Muscle of leg (tissue), 3 donors: ENCODE measurements at regions not wholly inside any gene's neighbourhood (a gene's known extent, or its start where the extent isn't known, plus 50 kb on each side); places are given as distances from the start of the nearest gene placed in this dataset.
A peak's percentile ranks its signal among the peaks of the same experiment; 100 is the strongest.

Experiments
- DNase-seq: peaks from one replicate; pipeline ENCODE4 v3.0.0; 2013
- H3K27ac ChIP-seq: one replicate; pipeline ENCODE4 v1.5.1; 2013; ENCODE audit warnings: mild to moderate bottlenecking, low read length, control low read depth
- H3K27me3 ChIP-seq: one replicate; pipeline ENCODE4 v1.6.1; 2013; ENCODE audit warnings: low read length; ENCODE audit not compliant: control insufficient read depth, insufficient read depth
- H3K36me3 ChIP-seq: one replicate; pipeline ENCODE4 v1.6.1; 2013; ENCODE audit warnings: low read length; ENCODE audit not compliant: control insufficient read depth, insufficient read depth
- H3K4me1 ChIP-seq: one replicate; pipeline ENCODE4 v1.6.1; 2013; ENCODE audit warnings: low read length; ENCODE audit not compliant: control insufficient read depth, insufficient read depth
- H3K4me3 ChIP-seq: one replicate; pipeline ENCODE4 v1.5.1; 2013; ENCODE audit warnings: low read length, control low read depth
- H3K9me3 ChIP-seq: replicated peaks from 2 replicates; pipeline ENCODE4 v1.6.1; 2013; ENCODE audit warnings: low read depth, low read length; ENCODE audit not compliant: control insufficient read depth
- WGBS: methylation state at CpG from one replicate; pipeline ENCODE4 v1.1.5; 2013; ENCODE audit warnings: missing lambda C conversion rate; ENCODE audit not compliant: insufficient coverage; 5-methylcytosine and 5-hydroxymethylcytosine counted together

- no peaks in the 10 kb centered on the region for H3K36me3 ChIP-seq
- H3K4me3 ChIP-seq, result no peak overlapping the region
- WGBS, result 86% methylated on average over 2 of the region's 3 CpGs
- no peak for DNase-seq
- H3K27ac ChIP-seq, result no peak overlapping the region
- H3K4me1 ChIP-seq, result no peaks in the 10 kb centered on the region
- no peaks in the 10 kb centered on the region for H3K27me3 ChIP-seq
- no peaks in the 10 kb centered on the region for H3K9me3 ChIP-seq
These were observed 1009.1 kb upstream of the IGFBP7 start for GRCh38 chr4:58119298-58119697.

DNA sequence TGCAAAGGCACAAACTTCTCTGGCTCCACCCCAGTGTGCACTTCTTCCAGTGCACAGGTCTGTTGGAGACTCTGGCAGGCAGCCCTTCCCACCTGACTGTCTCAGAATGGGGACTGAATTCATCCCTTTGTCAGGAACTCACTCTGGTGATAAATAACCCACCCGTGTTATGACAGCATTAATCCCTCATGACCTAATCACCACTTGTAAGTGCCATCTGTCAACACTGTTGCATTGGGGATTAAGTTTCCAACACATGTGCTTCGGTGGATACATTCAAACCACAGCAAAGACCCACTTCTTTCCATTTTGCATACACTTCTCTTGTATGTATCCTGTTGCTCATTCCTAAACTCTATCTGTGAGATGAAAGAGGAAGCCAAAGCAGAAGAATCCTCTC is 1002.9 kb upstream of the IGFBP7 start:
- Histone ChIP-seq H3K9me3 (no peaks in the 10 kb centered on the region), H3K27ac (no peak overlapping the region), H3K4me3 (no peak overlapping the region), H3K4me1 (peaks cover 2% of the 10 kb centered on the region), H3K36me3 (no peaks in the 10 kb centered on the region), H3K27me3 (no peaks in the 10 kb centered on the region)
- peak; percentile 29 for DNase-seq
- 90% methylated on average over 1 of the region's 2 CpGs for WGBS

DNA sequence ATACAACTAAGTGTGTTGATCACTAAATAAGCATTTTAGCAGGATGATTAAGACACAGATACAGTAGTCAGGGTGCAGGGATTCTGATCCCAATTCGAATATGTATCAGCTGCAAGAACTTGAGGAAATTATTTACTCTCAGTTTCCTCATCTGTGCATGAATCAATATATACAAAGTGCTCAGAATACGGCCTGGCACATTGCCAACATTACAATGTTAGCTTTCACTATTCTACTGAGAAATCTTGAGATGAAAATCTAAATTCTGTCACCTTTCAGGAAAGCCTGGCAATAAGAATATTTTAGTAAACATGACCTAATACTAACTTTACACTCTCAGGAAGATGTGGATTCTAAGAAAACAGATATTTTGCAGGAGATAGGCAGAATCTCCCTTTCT is 1001.6 kb upstream of the IGFBP7 start:
- WGBS, result 40% methylated on average over 1 of the region's 2 CpGs

GRCh38 chr4:58093352-58093751 is 983.2 kb upstream of the IGFBP7 start:
- 100% methylated on average over 1 of the region's 4 CpGs for WGBS

More for the DNA sequence above, 1001.6 kb upstream of the IGFBP7 start:
- no peaks in the 10 kb centered on the region for H3K9me3 ChIP-seq
- H3K4me1 ChIP-seq, result peaks cover 2% of the 10 kb centered on the region
- H3K27me3 ChIP-seq, result no peaks in the 10 kb centered on the region
- DNase-seq, result no peak
- no peak overlapping the region for H3K4me3 ChIP-seq
- no peaks in the 10 kb centered on the region for H3K36me3 ChIP-seq
- H3K27ac ChIP-seq, result no peak overlapping the region

GRCh38 chr4:58090539-58090938 is 980.4 kb upstream of the IGFBP7 start:
- H3K4me3 ChIP-seq, result no peak overlapping the region
- no peak for DNase-seq
- H3K27me3 ChIP-seq, result no peaks in the 10 kb centered on the region
- H3K27ac ChIP-seq, result no peak overlapping the region
- H3K36me3 ChIP-seq, result no peaks in the 10 kb centered on the region
- no peaks in the 10 kb centered on the region for H3K4me1 ChIP-seq
- H3K9me3 ChIP-seq, result no peaks in the 10 kb centered on the region

More at GRCh38 chr4:58093352-58093751, 983.2 kb upstream of the IGFBP7 start:
- H3K27me3 ChIP-seq, result no peaks in the 10 kb centered on the region
- H3K4me3 ChIP-seq, result no peak overlapping the region
- no peaks in the 10 kb centered on the region for H3K9me3 ChIP-seq
- no peak for DNase-seq
- H3K36me3 ChIP-seq, result no peaks in the 10 kb centered on the region
- no peaks in the 10 kb centered on the region for H3K4me1 ChIP-seq
- H3K27ac ChIP-seq, result no peak overlapping the region

DNA sequence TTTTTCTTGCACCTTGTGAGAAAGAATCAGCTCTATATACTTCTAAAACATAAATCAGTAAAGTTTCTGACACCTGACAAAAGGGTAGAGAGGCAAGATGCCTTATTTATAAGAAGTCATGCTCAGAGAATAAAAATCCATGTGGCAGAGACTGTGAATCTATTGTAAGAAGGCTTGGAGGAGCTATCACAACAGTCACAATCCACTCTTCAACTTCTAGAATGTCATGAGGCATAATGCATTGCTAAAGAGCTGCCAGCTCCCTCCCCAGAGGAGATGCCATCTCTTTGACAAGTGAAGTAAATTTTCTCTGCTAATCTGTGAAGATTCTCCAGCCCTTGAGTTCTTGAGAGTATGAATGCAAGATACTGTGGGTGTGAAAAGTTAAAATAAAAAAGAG is 971.2 kb upstream of the IGFBP7 start:
- no peaks in the 10 kb centered on the region for H3K36me3 ChIP-seq
- no peaks in the 10 kb centered on the region for H3K27me3 ChIP-seq
- DNase-seq, result no peak
- H3K27ac ChIP-seq, result no peak overlapping the region
- H3K9me3 ChIP-seq, result no peaks in the 10 kb centered on the region
- H3K4me1 ChIP-seq, result no peaks in the 10 kb centered on the region
- no peak overlapping the region for H3K4me3 ChIP-seq

DNA sequence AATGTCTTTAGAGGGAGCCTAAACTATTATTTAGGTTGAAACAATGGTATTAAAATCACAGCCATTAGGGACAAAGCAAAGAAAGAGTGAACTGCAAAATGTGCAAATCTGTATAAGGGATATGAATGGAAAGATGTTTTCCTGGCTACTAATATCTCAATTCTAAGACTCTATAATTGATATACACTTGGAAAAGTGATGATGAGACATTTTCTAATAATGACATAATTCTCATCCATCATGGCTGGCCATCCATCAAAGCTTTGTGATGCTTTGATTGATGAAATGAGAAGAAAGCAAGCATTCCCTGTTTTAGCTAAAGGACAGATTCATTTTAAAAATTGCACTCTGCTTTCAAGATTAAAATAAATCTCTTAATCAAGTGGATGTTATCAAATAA is 965.5 kb upstream of the IGFBP7 start:
- Histone ChIP-seq H3K4me3 (no peak overlapping the region), H3K27ac (no peak overlapping the region), H3K9me3 (no peaks in the 10 kb centered on the region), H3K36me3 (no peaks in the 10 kb centered on the region), H3K4me1 (no peaks in the 10 kb centered on the region), H3K27me3 (no peaks in the 10 kb centered on the region)
- no peak for DNase-seq

DNA sequence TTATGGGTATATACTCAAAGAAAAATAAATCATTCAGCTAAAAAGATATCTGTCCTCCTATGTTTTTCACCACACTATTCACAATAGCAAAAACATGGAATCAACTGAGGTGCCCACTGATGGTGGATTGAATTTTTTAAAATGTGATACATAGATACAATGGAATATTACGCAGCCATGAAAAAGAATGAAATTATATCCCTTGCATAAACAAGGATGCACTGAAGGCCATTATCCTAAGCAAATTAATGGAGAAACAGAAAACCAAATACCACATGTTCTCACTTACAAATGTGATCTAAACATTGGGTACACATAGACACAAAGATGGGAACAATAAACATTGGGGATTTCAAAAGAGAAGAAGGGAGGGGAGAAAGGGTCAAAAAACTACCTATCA is 964.2 kb upstream of the IGFBP7 start:
- WGBS, result no CpG with 5 or more reads among the region's 1 CpG
- Histone ChIP-seq H3K36me3 (no peaks in the 10 kb centered on the region), H3K4me1 (no peaks in the 10 kb centered on the region), H3K27me3 (no peaks in the 10 kb centered on the region), H3K4me3 (no peak overlapping the region), H3K9me3 (no peaks in the 10 kb centered on the region), H3K27ac (no peak overlapping the region)
- DNase-seq, result no peak

DNA sequence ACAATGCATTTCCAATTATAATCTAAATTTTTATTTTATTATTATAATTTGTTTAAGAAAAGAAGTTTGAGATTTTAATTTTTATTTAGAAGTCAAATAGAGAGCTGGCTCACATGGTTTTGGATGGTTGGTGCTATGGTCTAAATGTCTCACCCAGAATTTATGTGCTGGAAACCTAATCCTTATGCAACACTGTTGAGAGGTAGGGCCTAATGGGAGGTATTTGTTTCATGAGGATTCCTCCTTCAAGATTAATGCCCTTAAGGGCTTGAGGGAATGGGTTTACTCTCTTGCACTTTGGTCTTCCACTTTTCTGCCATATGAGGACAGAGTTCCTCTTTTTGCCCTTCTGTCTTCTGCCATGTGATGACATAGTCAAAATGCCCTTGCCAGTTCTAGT is 960.5 kb upstream of the IGFBP7 start:
- Histone ChIP-seq H3K4me3 (no peak overlapping the region), H3K9me3 (no peaks in the 10 kb centered on the region), H3K4me1 (no peaks in the 10 kb centered on the region), H3K27ac (no peak overlapping the region), H3K36me3 (no peaks in the 10 kb centered on the region), H3K27me3 (no peaks in the 10 kb centered on the region)
- DNase-seq, result no peak

DNA sequence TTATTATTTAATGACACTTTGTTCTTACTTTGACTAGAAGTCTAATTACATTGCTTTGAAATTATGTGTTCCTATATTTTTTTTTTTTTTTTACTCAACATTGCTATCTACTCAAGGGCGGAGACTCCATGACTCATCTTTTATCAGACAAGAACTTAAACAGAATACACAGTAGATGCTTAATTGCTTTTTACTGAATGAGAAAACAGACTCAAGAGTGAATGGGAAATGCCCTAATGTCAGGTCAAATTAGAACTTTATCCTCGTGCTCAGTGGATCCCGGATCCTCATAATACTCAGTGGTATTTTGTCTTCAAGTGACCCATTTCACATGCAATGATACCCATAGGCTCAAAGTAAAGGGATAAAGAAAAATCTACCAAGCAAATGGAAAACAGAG is 954.5 kb upstream of the IGFBP7 start:
- Histone ChIP-seq H3K27ac (no peak overlapping the region), H3K4me1 (no peaks in the 10 kb centered on the region), H3K4me3 (no peak overlapping the region), H3K9me3 (no peaks in the 10 kb centered on the region), H3K27me3 (no peaks in the 10 kb centered on the region), H3K36me3 (no peaks in the 10 kb centered on the region)
- WGBS, result no CpG with 5 or more reads among the region's 3 CpGs
- no peak for DNase-seq

DNA sequence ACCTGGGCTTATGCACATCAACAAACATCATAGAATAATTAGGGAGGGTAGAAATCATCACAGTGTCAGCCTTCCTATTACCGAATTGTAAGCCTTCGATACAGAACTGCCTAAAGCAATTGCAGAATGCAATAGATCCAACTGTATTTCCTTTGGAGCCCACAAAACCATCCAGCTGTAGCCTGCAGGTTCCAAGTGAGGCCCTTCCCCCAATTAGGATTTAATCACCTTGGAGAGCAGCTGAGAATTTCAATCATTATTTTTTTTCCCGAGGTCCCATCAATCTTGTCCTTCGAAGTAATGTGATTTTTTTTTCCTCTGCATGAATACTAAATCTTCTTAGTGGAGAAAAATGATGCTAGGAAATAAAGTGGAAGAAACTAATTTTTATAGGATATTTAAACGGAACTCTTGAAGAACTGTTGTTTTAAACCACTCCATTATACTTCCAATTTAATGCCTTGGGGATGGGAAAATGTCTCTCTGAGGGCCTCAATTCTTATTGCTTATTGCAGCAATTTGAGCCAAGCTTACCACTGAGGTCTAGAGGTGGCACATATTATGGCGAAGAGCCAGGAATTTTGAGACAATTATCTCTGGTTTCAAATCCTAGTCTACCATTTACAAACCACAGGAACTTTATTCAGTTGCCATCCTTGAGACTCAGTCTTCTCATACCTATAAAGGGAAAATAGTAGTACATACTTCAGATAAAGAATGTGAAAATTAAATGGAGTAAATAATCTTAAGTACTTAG is 953.4 kb upstream of the IGFBP7 start:
- Histone ChIP-seq H3K4me3 (no peak overlapping the region), H3K27ac (no peak overlapping the region), H3K27me3 (no peaks in the 10 kb centered on the region), H3K4me1 (no peaks in the 10 kb centered on the region), H3K36me3 (no peaks in the 10 kb centered on the region), H3K9me3 (no peaks in the 10 kb centered on the region)
- 90% methylated on average over 2 of the region's 6 CpGs for WGBS
- DNase-seq, result no peak
